ENCODE measurements at regions not wholly inside any gene's neighbourhood (a gene's known extent, or its start where the extent isn't known, plus 50 kb on each side); places are given as distances from the start of the nearest gene placed in this dataset.
"Not testable (repeated sequence)": the region's sequence is repeated elsewhere in the genome, so short reads cannot be mapped to it uniquely, and the experiment has no call there.

- DNase-seq (ENCODE audit: low read depth), result no peak
Observed at GRCh38 chr13:90800082-90800746, 547.3 kb upstream of the MIR17HG start.

GRCh38 chr13:90801621-90802020 lies 545.9 kb upstream of the MIR17HG start:
- DNase-seq (ENCODE audit: low read depth), result no peak

- no peak for DNase-seq (ENCODE audit: low read depth)
Observed at GRCh38 chr13:90803210-90803609, 544.3 kb upstream of the MIR17HG start.

- no peak for DNase-seq (ENCODE audit: low read depth)
Observed at GRCh38 chr13:90806016-90806615, 541.4 kb upstream of the MIR17HG start.

DNA sequence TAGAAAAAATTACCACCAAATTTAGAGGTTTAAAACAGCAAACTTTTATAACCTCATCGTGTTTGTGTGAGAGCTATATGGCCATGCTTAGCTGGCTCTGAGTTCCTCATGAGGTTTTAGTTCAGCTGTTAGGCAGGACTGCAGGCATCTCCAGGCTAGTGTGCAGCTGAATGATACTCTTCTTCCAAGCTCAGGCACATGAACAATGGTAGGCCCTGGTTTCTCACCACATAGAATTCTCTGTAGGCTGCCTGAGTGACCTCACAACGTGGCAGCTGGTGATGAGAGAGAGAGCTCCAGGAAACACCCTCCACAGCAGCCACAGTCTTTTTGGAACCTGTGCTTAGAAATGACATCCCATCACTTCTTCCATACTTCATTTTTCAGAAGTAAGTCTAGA lies 540.6 kb upstream of the MIR17HG start:
- no peak for DNase-seq (ENCODE audit: low read depth)

- DNase-seq (ENCODE audit: low read depth), result no peak
Observed at GRCh38 chr13:90808838-90809237, 538.6 kb upstream of the MIR17HG start.

- DNase-seq (ENCODE audit: low read depth), result no peak
Observed at GRCh38 chr13:90824032-90824431, 523.5 kb upstream of the MIR17HG start.

DNA sequence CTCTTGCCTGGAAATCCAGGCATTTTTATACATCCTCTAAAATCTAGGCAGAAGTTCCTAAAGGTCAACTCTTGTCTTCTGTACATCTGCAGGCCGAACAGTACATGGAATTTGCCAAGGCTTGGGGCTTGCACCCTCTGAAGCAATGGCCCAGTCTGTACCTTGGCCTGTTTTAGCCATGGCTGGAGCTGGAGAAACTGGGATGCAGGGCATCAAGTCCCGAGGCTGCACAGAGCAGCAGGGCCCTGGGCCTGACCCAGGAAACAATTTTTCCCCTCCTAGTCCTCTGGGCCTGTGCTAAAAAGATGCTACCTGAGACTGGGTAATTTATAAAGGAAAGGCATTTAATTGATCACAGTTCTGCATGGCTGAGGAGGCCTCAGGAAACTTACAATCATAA lies 520.8 kb upstream of the MIR17HG start:
- no peak for DNase-seq (ENCODE audit: low read depth)

DNA sequence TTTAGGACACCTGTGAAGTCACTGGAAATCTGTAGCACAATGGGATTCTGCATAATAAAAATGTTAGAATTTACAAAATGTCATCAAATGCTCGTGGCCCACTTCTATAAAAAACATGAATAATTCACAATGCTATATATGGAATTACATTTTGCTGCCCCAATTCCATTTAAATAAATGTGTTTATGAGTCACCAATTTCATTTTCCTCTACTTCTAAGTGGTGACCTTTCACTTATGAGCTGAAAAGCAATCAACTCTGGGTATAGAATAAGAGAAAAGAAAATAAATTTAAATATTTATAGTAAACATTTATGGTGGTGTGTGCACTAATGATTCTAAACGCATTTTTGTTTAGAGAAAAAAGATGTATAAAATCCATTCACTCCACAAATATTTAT lies 516.7 kb upstream of the MIR17HG start:
- DNase-seq (ENCODE audit: low read depth), result no peak

- no peak for DNase-seq (ENCODE audit: low read depth)
Observed at GRCh38 chr13:90833951-90834350, 513.5 kb upstream of the MIR17HG start.

GRCh38 chr13:90834700-90835099 lies 512.8 kb upstream of the MIR17HG start:
- no peak for DNase-seq (ENCODE audit: low read depth)

DNA sequence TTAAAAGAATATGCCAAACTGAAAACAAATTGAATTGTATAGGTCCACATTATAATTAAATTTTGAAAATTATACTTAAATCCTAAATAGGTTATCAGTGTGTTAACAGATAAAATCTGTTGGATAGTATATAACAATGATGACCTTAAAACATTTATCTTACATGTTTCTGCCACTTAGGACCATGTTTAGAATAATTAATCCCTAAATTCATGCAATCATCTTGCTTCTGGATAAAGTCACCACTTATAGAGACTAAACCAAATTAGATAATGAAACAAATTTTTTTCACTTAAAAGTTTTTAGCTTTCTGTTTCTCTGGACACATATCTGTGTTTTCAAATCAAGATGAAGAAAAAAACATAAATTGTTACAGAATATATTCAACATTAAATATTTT lies 511.7 kb upstream of the MIR17HG start:
- no peak for DNase-seq (ENCODE audit: low read depth)

GRCh38 chr13:90838317-90838960 lies 509.0 kb upstream of the MIR17HG start:
- DNase-seq (ENCODE audit: low read depth), result no peak

DNA sequence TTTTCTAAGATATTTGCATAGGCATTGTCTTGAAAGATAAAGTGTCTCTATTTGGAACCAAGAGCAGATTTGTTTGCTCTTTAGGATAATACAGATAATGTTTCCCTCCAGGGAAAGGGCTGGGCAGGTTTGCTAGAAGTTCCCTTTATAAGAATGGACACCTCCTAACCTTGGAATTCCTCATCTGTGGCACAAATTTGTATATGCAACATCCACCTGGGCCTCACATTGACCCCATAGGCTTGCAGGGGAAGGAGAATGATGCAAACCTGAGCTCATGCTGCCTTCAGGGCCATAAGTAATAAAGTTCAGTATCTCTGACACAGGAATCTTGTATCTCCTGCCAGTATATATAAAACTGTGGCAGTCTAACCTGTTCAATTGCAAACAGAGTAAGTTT lies 508.4 kb upstream of the MIR17HG start:
- no peak for DNase-seq (ENCODE audit: low read depth)

DNA sequence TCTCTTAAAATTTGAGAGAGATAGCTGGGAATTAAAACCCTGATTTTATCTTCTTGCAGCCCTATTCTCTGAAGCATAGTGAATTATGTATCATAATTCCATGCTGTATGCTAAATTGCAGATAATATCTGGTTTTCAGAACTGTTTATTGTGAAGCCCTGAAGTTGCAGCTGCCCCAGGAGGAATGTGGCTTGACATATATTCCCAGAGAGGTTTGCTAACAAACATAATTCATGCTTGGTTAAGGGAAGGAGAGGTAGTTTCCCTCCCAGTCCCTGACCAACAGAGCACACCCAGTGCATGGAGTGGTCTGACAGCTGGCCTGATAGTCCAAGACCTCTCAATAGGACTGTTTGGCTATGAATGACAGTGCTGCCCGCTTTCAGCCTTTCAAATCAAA lies 500.6 kb upstream of the MIR17HG start:
- DNase-seq (ENCODE audit: low read depth), result no peak

DNA sequence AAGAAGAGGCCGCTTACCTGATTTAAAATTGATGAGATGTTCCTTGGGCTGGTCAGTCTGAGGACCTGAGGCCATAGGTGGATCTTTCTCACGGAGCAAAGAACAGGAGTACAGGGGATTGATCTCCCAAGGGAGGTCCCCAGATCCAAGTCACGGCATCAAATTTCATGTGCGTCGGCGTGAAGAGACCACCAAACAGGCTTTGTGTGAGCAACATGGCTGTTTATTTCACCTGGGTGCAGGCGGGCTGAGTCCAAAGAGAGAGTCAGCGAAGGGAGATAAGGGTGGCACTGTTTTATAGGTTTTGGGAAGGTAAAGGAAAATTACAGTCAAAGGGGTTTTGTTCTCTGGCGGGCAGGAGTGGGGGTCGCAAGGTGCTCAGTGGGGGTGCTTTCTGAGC lies 493.8 kb upstream of the MIR17HG start:
- DNase-seq (ENCODE audit: low read depth), result not testable (repeated sequence)

GRCh38 chr13:90857921-90858320 lies 489.6 kb upstream of the MIR17HG start:
- DNase-seq (ENCODE audit: low read depth), result no peak

GRCh38 chr13:90866006-90866405 lies 481.5 kb upstream of the MIR17HG start:
- DNase-seq (ENCODE audit: low read depth), result no peak

GRCh38 chr13:90867336-90867683 lies 480.2 kb upstream of the MIR17HG start:
- DNase-seq (ENCODE audit: low read depth), result no peak

GRCh38 chr13:90868321-90868920 lies 479.1 kb upstream of the MIR17HG start:
- no peak for DNase-seq (ENCODE audit: low read depth)

GRCh38 chr13:90869580-90869979 lies 477.9 kb upstream of the MIR17HG start:
- no peak for DNase-seq (ENCODE audit: low read depth)

DNA sequence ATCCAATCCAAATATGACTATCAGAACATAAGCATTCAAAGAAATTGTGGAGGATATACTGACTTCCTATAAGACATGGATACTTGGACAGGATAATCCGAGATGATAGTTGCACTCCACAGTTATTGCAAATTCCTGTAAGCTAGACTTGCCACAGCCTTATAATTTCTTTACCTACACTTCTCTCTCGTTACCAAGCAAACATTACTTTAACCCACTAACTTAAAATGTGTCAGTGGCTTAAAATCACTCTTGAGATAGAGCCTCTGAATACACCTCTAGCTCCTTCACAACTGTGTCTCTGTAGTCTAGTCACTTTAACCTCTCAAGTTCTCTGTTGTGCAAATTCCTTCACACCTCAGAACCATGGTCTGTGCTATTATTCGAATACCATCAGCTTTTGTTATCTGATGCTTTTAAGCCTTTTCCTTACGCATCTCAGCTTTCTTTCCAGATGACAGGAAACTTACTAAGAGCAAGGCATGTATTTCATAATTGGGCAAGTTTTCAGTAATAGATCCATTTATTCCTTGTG lies 474.9 kb upstream of the MIR17HG start:
- DNase-seq (ENCODE audit: low read depth), result no peak

GRCh38 chr13:90880790-90881189 lies 466.7 kb upstream of the MIR17HG start:
- no peak for DNase-seq (ENCODE audit: low read depth)

Data from stimulated activated CD4-positive, alpha-beta T cell treated with anti-CD3 and anti-CD28 coated beads, Interleukin-2, amount 100 ng/mL, for 4 hours (primary cell).